OCI-LY3 (cell line): ENCODE measurements at regions not wholly inside any gene's neighbourhood (a gene's known extent, or its start where the extent isn't known, plus 50 kb on each side); places are given as distances from the start of the nearest gene placed in this dataset.

Experiments
- EZH2phosphoT487 ChIP-seq: fragments of 200-600 bp; shearing (Covaris generic); IDR thresholded peaks from 2 replicates; pipeline ENCODE4 v1.6.1; 2018; ENCODE audit warnings: antibody characterized with exemption, mixed run types, low read depth
- TF ChIP-seq, protein P1 (sequence below): fragments of 200-600, 300-600 bp; sonication (generic); IDR thresholded peaks from 2 replicates; pipeline ENCODE4 v1.5.1; 2014; ENCODE audit warnings: antibody characterized with exemption, low read length, low read depth

DNA sequence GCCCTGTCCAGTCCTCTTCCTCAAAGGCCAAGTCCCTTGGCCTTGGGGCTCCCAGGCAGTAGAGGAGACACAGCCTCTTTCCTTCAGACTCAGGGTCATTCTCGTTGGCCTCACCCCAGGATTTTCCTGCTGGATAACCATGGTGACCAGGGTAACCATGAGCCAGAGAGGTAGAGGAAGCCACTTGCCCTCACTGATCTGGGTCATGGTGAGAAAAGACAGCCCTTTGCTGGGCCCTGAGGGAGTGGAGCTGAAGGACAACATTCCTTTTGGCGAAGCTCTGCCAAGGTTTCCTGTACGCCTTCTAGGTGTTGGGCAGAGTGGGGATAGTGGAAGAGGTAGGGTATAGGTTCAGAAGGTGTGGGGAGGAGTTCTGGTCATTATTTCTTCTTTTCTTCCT, 53.1 kb upstream of the WNT4 start:
- TF ChIP-seq, protein P1, sequence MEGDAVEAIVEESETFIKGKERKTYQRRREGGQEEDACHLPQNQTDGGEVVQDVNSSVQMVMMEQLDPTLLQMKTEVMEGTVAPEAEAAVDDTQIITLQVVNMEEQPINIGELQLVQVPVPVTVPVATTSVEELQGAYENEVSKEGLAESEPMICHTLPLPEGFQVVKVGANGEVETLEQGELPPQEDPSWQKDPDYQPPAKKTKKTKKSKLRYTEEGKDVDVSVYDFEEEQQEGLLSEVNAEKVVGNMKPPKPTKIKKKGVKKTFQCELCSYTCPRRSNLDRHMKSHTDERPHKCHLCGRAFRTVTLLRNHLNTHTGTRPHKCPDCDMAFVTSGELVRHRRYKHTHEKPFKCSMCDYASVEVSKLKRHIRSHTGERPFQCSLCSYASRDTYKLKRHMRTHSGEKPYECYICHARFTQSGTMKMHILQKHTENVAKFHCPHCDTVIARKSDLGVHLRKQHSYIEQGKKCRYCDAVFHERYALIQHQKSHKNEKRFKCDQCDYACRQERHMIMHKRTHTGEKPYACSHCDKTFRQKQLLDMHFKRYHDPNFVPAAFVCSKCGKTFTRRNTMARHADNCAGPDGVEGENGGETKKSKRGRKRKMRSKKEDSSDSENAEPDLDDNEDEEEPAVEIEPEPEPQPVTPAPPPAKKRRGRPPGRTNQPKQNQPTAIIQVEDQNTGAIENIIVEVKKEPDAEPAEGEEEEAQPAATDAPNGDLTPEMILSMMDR, result no peak
- no peak for TF ChIP-seq EZH2phosphoT487
